ENCODE measurements at regions not wholly inside any gene's neighbourhood (a gene's known extent, or its start where the extent isn't known, plus 50 kb on each side); places are given as distances from the start of the nearest gene placed in this dataset.

DNA sequence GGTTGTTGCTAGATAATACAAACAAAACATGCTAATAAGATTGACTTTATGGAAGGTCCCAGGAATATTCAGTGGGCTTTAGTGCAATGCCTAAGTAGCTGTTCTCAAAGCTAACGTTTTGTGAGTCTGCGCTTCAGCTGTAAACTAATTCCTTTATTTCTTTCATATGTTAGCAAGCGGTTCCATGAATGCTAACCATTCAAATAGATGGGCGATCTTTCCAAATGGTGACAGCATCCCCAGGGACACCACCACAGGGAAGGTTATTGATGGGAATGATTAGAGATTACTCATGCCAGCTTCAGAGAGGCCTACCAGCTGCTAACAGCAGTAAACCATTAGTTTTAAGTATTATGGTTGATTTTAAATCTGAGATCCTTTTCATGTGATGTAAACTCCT lies 405.7 kb upstream of the MCTP2 start:
- in situ Hi-C loops (cut with HindIII; ENCODE audit: low pct_unique_long_range_greater_than_20kb, low sequenced_read_pairs) = no loop called here
- DNase-seq (ENCODE audit: low read depth in 1 of 2, low spot score in 1 of 2) = no peak
- no peak for TF ChIP-seq JUND (IDR thresholded peaks at IDR 0.05; ENCODE audit: low read depth)

DNA sequence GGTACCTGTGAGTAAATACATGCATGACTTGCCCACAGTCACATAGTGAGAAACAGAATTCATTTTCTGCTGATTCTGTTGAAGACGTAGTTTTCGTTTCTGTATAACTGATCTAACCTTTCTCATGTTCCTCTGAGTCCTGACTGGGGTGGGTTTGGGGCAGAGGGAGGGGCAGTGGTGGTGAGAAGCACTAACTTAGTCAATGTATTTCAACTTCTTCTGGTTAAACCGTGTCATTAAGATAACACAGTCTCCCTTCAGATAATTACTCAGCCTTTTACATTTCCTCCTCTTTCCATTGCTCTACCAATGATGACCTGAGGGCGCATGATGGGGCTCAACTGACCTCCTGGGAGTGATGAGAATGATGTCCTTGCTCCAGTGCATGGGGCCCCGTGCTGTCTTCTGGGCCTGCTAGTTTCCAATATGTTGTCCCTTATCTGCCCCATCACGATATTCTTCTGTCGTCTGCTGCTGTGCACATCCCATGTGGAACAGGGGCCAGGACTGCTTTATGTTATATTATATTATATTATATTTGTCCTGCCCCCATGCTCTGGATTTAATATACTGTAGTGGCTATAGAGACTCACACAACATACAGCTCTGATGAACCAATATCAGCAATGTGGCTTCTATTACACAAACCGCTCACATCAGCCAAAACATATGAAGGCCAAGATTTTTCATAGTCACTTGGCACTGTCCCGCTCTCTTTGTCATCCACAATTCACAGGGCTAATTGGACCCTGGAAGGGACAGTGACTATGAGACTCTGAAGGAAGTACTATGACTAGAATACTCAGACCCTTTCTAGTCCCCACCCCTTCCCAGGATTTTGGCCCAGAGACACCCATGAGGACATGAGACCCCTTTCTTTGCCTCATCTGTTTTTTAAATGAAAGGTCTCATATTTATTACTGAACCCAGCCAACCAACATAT lies 407.1 kb upstream of the MCTP2 start:
- TF ChIP-seq JUND (IDR thresholded peaks at IDR 0.05; ENCODE audit: low read depth) = no peak
- in situ Hi-C loops (cut with HindIII; ENCODE audit: low pct_unique_long_range_greater_than_20kb, low sequenced_read_pairs) = no loop called here
- DNase-seq (ENCODE audit: low read depth in 1 of 2, low spot score in 1 of 2) = no peak

DNA sequence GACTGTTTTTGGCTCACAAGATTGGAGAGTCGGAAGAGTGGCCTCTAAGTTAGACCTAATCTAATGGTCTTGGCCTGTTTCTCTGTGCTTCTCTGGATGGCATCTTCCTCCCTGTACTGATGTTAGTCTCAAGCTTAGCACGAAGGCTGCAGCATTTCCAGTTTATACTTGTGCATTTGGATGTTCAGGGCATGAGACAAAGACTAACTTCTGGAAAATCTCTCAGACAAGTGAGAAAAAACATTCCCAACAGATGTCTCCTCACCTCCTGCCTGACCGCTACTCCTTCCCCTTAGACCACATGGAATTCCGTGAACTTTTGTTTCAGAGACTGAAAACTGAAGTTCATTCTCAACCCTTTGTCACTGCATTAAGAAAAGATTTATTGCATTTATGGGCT lies 410.8 kb upstream of the MCTP2 start:
- DNase-seq (ENCODE audit: low read depth in 1 of 2, low spot score in 1 of 2) = no peak
- in situ Hi-C loops (cut with HindIII; ENCODE audit: low pct_unique_long_range_greater_than_20kb, low sequenced_read_pairs) = no loop called here
- TF ChIP-seq JUND (IDR thresholded peaks at IDR 0.05; ENCODE audit: low read depth) = no peak

DNA sequence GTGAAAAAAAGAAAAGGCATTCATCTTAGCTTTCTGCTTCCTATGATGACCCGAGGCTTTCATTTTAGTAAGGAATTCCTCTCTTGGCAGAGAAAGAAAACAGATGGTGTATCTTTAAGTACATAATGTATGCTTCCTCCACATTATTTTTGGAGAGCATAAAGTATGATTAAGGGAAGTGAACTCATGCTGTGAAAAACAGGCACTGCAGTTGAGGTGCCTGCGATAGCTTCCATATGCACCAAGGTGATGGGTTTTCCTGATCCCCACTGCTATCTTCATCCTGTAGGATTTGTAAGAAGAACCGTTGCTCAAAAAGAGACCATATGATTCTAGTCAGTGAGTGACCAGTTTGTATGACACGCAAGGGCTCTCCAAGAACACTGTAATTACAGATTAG lies 411.5 kb upstream of the MCTP2 start:
- in situ Hi-C loops (cut with HindIII; ENCODE audit: low pct_unique_long_range_greater_than_20kb, low sequenced_read_pairs) = no loop called here
- DNase-seq (ENCODE audit: low read depth in 1 of 2, low spot score in 1 of 2) = no peak
- no peak for TF ChIP-seq JUND (IDR thresholded peaks at IDR 0.05; ENCODE audit: low read depth)

DNA sequence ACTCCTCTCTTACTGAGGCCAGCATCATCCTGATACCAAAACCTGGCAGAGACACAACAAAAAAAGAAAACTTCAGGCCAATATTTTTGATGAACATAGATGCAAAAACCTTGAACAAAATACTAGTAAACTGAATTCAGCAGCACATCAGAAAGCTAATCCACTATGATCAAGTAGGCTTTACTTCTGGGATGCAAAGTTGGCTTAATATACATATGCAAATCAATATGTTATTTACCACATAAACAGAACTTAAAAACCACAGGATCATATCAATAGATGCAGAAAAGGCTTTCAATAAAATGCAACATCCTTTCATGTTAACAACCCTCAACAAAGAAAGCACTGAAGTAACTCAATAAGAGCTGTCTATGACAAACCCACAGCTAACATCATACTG lies 414.5 kb upstream of the MCTP2 start:
- in situ Hi-C loops (cut with HindIII; ENCODE audit: low pct_unique_long_range_greater_than_20kb, low sequenced_read_pairs) = no loop called here
- no peak for DNase-seq (ENCODE audit: low read depth in 1 of 2, low spot score in 1 of 2)
- TF ChIP-seq JUND (IDR thresholded peaks at IDR 0.05; ENCODE audit: low read depth) = no peak

DNA sequence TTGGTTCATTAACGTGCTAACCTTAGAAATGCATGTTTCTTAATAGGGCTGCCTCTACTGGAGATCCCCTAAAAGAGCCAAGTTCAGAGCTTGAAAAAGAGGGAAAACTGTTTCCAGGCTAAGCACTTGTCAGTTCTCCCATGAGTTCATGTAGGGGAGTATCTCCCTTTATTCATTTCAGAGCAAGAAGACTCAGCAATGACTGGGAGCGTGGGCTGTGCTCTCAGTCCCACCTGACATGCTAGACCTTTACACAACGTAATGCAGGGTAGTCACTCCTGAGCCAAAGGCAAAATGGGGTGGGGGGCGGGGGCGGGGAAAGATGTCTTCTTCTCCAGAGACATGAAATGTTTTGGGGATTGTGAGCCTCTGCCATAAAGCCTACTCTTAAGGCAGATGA lies 420.1 kb upstream of the MCTP2 start:
- in situ Hi-C loops (cut with HindIII; ENCODE audit: low pct_unique_long_range_greater_than_20kb, low sequenced_read_pairs) = no loop called here
- no peak for TF ChIP-seq JUND (IDR thresholded peaks at IDR 0.05; ENCODE audit: low read depth)
- no peak for DNase-seq (ENCODE audit: low read depth in 1 of 2, low spot score in 1 of 2)

DNA sequence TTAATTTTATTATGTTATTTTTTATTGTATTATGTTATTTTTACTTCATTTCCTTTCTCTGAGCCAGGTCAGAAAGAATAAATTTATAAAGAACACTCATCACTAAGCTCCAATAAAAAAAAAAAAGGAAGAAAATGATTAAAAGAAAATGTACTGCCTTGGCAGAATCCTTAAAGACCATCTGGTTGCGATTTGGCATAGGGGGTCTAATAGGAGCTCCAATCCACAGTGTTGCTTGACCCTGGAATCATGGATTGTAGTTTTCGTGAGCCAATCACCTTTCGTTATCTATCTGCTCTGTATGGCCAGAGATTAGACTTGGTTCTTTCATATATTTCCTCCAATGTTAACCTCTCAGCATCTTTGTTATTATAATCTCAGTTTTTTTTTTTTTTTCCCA lies 421.8 kb upstream of the MCTP2 start:
- in situ Hi-C loops (cut with HindIII; ENCODE audit: low pct_unique_long_range_greater_than_20kb, low sequenced_read_pairs) = no loop called here
- no peak for TF ChIP-seq JUND (IDR thresholded peaks at IDR 0.05; ENCODE audit: low read depth)
- DNase-seq (ENCODE audit: low read depth in 1 of 2, low spot score in 1 of 2) = no peak

DNA sequence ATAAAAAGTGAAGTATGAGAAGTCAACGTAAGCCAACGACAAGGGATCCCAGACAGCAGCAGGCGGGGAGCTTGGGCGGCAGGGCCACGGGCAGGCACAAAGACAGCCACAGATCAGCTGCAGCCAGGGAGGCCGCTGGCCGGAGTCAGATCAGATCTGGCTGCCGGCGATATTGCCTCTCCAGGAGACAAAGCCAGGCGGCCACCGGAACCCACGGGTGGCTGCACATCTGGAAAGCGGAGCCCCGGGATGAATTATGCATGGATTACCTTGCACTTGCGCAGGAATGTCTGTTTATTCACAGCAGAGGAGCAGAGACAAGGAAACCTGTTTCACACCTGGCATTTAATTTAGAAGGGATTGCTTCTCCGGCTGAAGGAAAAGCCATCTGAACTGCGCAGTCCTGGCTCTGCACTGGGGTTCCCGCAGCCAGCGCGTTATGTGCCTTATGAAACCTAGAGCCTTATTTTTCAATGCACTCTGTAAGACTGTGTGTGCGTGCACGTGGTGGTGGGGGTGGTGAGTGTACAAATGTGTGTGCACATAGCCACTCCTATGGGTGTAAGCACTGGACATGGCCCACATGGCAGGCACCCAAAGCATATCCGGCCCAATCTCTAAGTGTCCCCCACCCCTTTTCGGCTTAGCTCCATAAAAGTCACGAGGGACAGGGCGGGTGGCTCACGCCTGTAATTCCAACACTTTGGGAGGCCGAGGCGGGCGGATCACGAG lies 427.8 kb upstream of the MCTP2 start:
- TF ChIP-seq JUND (IDR thresholded peaks at IDR 0.05; ENCODE audit: low read depth) = no peak
- in situ Hi-C loops (cut with HindIII; ENCODE audit: low pct_unique_long_range_greater_than_20kb, low sequenced_read_pairs) = no loop called here
- peak in 1 of 2 experiments; percentile 7 for DNase-seq (ENCODE audit: low read depth in 1 of 2, low spot score in 1 of 2)

DNA sequence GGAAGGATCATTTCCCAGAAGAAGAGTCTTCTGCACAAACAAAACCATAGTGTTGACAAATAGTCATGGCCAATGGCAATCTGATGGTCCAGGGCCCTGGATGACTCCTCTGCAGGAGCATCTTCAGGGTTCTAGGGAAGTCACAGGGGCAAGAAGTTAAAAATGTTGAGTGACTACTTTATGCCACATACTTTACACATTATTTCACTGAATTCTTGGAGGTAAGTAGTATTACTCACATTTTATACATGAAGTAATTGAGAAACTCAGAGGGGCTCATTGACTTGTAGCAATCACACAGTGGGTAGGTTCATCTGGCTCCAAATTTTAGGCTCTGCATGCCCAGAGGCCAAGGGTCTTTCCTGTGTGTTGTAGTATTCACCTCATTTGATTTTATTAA lies 430.2 kb upstream of the MCTP2 start:
- TF ChIP-seq JUND (IDR thresholded peaks at IDR 0.05; ENCODE audit: low read depth) = no peak
- in situ Hi-C loops (cut with HindIII; ENCODE audit: low pct_unique_long_range_greater_than_20kb, low sequenced_read_pairs) = no loop called here
- no peak for DNase-seq (ENCODE audit: low read depth in 1 of 2, low spot score in 1 of 2)

DNA sequence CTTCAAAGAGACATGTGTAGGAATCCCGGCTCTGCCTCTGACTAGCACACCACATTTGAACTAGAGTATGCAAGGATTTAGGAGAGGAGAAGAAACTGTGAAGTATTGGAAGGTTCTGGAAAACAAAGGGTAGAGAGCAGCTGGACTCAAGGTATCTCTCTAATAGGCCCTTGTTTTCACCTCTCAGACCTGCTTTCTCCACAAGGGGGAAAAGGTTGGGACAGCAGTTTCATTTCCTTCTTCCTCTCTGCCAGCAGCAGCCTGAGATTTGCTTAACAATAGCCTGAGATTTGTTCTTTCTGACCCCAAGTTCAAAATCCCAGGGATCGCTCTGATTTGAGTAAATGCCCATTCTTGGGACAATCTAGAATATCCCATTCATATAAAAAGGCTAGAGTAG lies 430.6 kb upstream of the MCTP2 start:
- in situ Hi-C loops (cut with HindIII; ENCODE audit: low pct_unique_long_range_greater_than_20kb, low sequenced_read_pairs) = no loop called here
- no peak for TF ChIP-seq JUND (IDR thresholded peaks at IDR 0.05; ENCODE audit: low read depth)
- no peak for DNase-seq (ENCODE audit: low read depth in 1 of 2, low spot score in 1 of 2)

DNA sequence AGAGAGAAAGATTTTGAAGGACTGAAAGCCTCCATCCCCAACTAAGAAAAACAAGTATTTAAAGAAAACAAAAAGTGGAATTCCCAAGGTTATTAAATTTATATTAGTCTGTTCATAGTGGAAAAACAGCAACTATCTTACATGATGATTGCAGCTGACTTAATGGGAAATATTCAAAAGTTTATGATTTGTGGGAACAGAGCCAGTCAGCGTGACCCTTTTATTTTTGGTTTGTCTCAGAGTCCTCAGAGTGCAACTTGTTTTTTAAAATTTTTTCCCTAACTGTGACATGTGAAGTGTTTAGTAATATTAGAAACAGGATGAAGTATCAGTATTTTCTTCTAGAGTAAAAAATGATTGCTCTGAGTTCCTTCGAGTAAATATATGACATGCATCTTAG lies 441.9 kb upstream of the MCTP2 start:
- in situ Hi-C loops (cut with HindIII; ENCODE audit: low pct_unique_long_range_greater_than_20kb, low sequenced_read_pairs) = no loop called here
- DNase-seq (ENCODE audit: low read depth in 1 of 2, low spot score in 1 of 2) = no peak
- no peak for TF ChIP-seq JUND (IDR thresholded peaks at IDR 0.05; ENCODE audit: low read depth)

DNA sequence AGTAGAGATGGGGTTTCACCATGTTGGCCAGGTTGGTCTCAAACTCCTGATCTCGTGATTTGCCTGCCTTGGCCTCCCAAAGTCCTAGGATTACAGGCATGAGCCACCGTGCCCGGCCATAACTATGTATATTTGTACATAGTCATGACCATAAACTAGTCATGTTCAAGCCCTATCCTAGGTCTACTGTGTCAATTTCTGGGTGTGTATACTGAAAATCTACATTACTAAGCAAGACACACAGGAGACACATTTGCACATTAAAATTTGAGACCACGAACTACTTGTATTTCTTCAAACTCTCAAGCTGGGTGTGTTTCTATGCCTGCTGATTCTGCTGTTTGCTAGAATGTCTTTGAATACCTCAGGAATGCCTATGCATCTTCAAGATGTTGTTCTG lies 451.3 kb upstream of the MCTP2 start:
- in situ Hi-C loops (cut with HindIII; ENCODE audit: low pct_unique_long_range_greater_than_20kb, low sequenced_read_pairs) = no loop called here
- no peak for TF ChIP-seq JUND (IDR thresholded peaks at IDR 0.05; ENCODE audit: low read depth)
- no peak for DNase-seq (ENCODE audit: low read depth in 1 of 2, low spot score in 1 of 2)

DNA sequence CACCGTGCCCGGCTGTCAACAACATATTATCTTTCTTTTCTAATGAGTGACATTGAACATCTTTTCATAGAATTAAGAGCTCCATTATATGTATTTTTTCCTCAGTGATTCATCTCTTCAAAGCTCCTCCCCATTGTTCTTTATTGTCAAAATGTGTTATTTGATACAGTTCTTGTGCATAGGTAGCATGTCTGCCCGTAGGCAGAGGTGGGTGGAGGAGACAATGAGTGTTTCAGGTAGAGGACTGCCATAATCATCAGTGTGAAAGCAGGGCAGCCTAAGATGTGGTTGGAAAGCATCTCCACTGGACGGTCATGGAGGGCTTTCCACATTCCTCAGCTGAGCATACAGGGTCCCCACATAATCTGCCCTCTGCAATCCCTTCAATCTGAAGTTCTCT lies 452.0 kb upstream of the MCTP2 start:
- in situ Hi-C loops (cut with HindIII; ENCODE audit: low pct_unique_long_range_greater_than_20kb, low sequenced_read_pairs) = no loop called here
- no peak for DNase-seq (ENCODE audit: low read depth in 1 of 2, low spot score in 1 of 2)
- no peak for TF ChIP-seq JUND (IDR thresholded peaks at IDR 0.05; ENCODE audit: low read depth)

All from T47D (cell line).